ENCODE measurements at regions not wholly inside any gene's neighbourhood (a gene's known extent, or its start where the extent isn't known, plus 50 kb on each side); places are given as distances from the start of the nearest gene placed in this dataset.
"Not testable (repeated sequence)": the region's sequence is repeated elsewhere in the genome, so short reads cannot be mapped to it uniquely, and the experiment has no call there.

- H3K4me1 ChIP-seq (ENCODE audit: control insufficient read depth, insufficient read depth, low read depth, low read length); H2BK15ac ChIP-seq (ENCODE audit: low read depth, poor library complexity, severe bottlenecking); H3K18ac ChIP-seq (ENCODE audit: low read depth in 1 of 2, low read length in 2 of 2); H2AFZ ChIP-seq (ENCODE audit: low read depth, low read length); H3K79me1 ChIP-seq (replicated peaks; ENCODE audit: low read length, poor library complexity, severe bottlenecking); DNase-seq; H3K14ac ChIP-seq (ENCODE audit: low read length in 2 of 2); H3K23ac ChIP-seq (ENCODE audit: low read length in 2 of 2); H3K9ac ChIP-seq (ENCODE audit: low read length); H3K36me3 ChIP-seq (ENCODE audit: control insufficient read depth in 1 of 2, insufficient read depth in 2 of 2, low read depth in 1 of 2, low read length in 2 of 2); H4K8ac ChIP-seq (ENCODE audit: low read length); H3K4me3 ChIP-seq (ENCODE audit: insufficient read depth in 1 of 2, low read depth in 1 of 2, low read length in 2 of 2); H3K27ac ChIP-seq (ENCODE audit: low read length, poor library complexity, severe bottlenecking); H3K9me3 ChIP-seq (ENCODE audit: control insufficient read depth, low read length); H4K91ac ChIP-seq (ENCODE audit: low read length); H3K4me2 ChIP-seq (ENCODE audit: low read length, poor library complexity, severe bottlenecking); H2AK5ac ChIP-seq (ENCODE audit: low read length, severe bottlenecking); H2BK5ac ChIP-seq (ENCODE audit: low read depth, low read length, poor library complexity, severe bottlenecking); H3K27me3 ChIP-seq (ENCODE audit: control insufficient read depth in 1 of 2, insufficient read depth in 1 of 2, low read length in 2 of 2); H2BK120ac ChIP-seq (ENCODE audit: low read depth, low read length): not testable (repeated sequence)
- Histone ChIP-seq H2BK12ac (ENCODE audit: low read length in 2 of 2) (peak overlapping the region in 1 of 2 experiments; percentile 25), H3K4ac (ENCODE audit: low read depth in 1 of 2, low read length in 2 of 2) (peak overlapping the region in 1 of 2 experiments; percentile 26)
- 95% methylated on average over 3 of the region's 3 CpGs for WGBS
These were observed 132.9 kb downstream of the BOD1 start for GRCh38 chr5:173483599-173483998.

- H3K9ac ChIP-seq (ENCODE audit: low read length), result no peak overlapping the region
- no peaks in the 10 kb centered on the region for H3K36me3 ChIP-seq (ENCODE audit: control insufficient read depth in 1 of 2, insufficient read depth in 2 of 2, low read depth in 1 of 2, low read length in 2 of 2)
- no peak overlapping the region for H4K8ac ChIP-seq (ENCODE audit: low read length)
- whole genome bisulfite sequencing, result 70% methylated on average over 1 of the region's 4 CpGs
- H3K14ac ChIP-seq (ENCODE audit: low read length in 2 of 2), result no peak overlapping the region
- no peak overlapping the region for H2BK5ac ChIP-seq (ENCODE audit: low read depth, low read length, poor library complexity, severe bottlenecking)
- H3K4me1 ChIP-seq (ENCODE audit: control insufficient read depth, insufficient read depth, low read depth, low read length), result peaks cover 3% of the 10 kb centered on the region
- H3K4ac ChIP-seq (ENCODE audit: low read depth in 1 of 2, low read length in 2 of 2), result no peak overlapping the region
- no peak overlapping the region for H3K23ac ChIP-seq (ENCODE audit: low read length in 2 of 2)
- H3K9me3 ChIP-seq (ENCODE audit: control insufficient read depth, low read length), result no peaks in the 10 kb centered on the region
- no peak for DNase-seq
- no peak overlapping the region for H3K27ac ChIP-seq (ENCODE audit: low read length, poor library complexity, severe bottlenecking)
- no peak overlapping the region for H3K4me3 ChIP-seq (ENCODE audit: insufficient read depth in 1 of 2, low read depth in 1 of 2, low read length in 2 of 2)
- H4K91ac ChIP-seq (ENCODE audit: low read length), result no peak overlapping the region
- H2BK15ac ChIP-seq (ENCODE audit: low read depth, poor library complexity, severe bottlenecking), result no peak overlapping the region
- no peak overlapping the region for H3K4me2 ChIP-seq (ENCODE audit: low read length, poor library complexity, severe bottlenecking)
- no peak overlapping the region for H2AFZ ChIP-seq (ENCODE audit: low read depth, low read length)
- no peaks in the 10 kb centered on the region for H3K27me3 ChIP-seq (ENCODE audit: control insufficient read depth in 1 of 2, insufficient read depth in 1 of 2, low read length in 2 of 2)
- H2BK12ac ChIP-seq (ENCODE audit: low read length in 2 of 2), result no peak overlapping the region
- no peak overlapping the region for H2BK120ac ChIP-seq (ENCODE audit: low read depth, low read length)
- H2AK5ac ChIP-seq (ENCODE audit: low read length, severe bottlenecking), result no peak overlapping the region
- no peak overlapping the region for H3K18ac ChIP-seq (ENCODE audit: low read depth in 1 of 2, low read length in 2 of 2)
- no peaks in the 10 kb centered on the region for H3K79me1 ChIP-seq (replicated peaks; ENCODE audit: low read length, poor library complexity, severe bottlenecking)
These were observed 133.3 kb downstream of the BOD1 start for GRCh38 chr5:173483160-173483559.

GRCh38 chr5:173481821-173482220, 134.6 kb downstream of the BOD1 start:
- WGBS, result 80% methylated on average over 5 of the region's 5 CpGs
- Histone ChIP-seq H2BK15ac (ENCODE audit: low read depth, poor library complexity, severe bottlenecking) (no peak overlapping the region), H3K9ac (ENCODE audit: low read length) (no peak overlapping the region), H2BK120ac (ENCODE audit: low read depth, low read length) (no peak overlapping the region), H3K27me3 (ENCODE audit: control insufficient read depth in 1 of 2, insufficient read depth in 1 of 2, low read length in 2 of 2) (no peaks in the 10 kb centered on the region), H3K18ac (ENCODE audit: low read depth in 1 of 2, low read length in 2 of 2) (no peak overlapping the region), H3K79me1 (replicated peaks; ENCODE audit: low read length, poor library complexity, severe bottlenecking) (no peaks in the 10 kb centered on the region), H3K4ac (ENCODE audit: low read depth in 1 of 2, low read length in 2 of 2) (no peak overlapping the region), H2BK12ac (ENCODE audit: low read length in 2 of 2) (no peak overlapping the region), H3K4me2 (ENCODE audit: low read length, poor library complexity, severe bottlenecking) (no peak overlapping the region), H3K14ac (ENCODE audit: low read length in 2 of 2) (no peak overlapping the region), H2AFZ (ENCODE audit: low read depth, low read length) (no peak overlapping the region), H3K27ac (ENCODE audit: low read length, poor library complexity, severe bottlenecking) (no peak overlapping the region), H3K4me3 (ENCODE audit: insufficient read depth in 1 of 2, low read depth in 1 of 2, low read length in 2 of 2) (no peak overlapping the region), H3K36me3 (ENCODE audit: control insufficient read depth in 1 of 2, insufficient read depth in 2 of 2, low read depth in 1 of 2, low read length in 2 of 2) (no peaks in the 10 kb centered on the region), H2AK5ac (ENCODE audit: low read length, severe bottlenecking) (no peak overlapping the region), H3K23ac (ENCODE audit: low read length in 2 of 2) (no peak overlapping the region), H4K8ac (ENCODE audit: low read length) (no peak overlapping the region), H3K4me1 (ENCODE audit: control insufficient read depth, insufficient read depth, low read depth, low read length) (peaks cover 8% of the 10 kb centered on the region), H2BK5ac (ENCODE audit: low read depth, low read length, poor library complexity, severe bottlenecking) (no peak overlapping the region), H4K91ac (ENCODE audit: low read length) (no peak overlapping the region), H3K9me3 (ENCODE audit: control insufficient read depth, low read length) (no peaks in the 10 kb centered on the region)
- no peak for DNase-seq

GRCh38 chr5:173480896-173481295, 135.6 kb downstream of the BOD1 start:
- Histone ChIP-seq H3K23ac (ENCODE audit: low read length in 2 of 2) (no peak overlapping the region), H3K4ac (ENCODE audit: low read depth in 1 of 2, low read length in 2 of 2) (no peak overlapping the region), H3K18ac (ENCODE audit: low read depth in 1 of 2, low read length in 2 of 2) (no peak overlapping the region), H3K27ac (ENCODE audit: low read length, poor library complexity, severe bottlenecking) (no peak overlapping the region), H3K9me3 (ENCODE audit: control insufficient read depth, low read length) (no peaks in the 10 kb centered on the region), H3K4me3 (ENCODE audit: insufficient read depth in 1 of 2, low read depth in 1 of 2, low read length in 2 of 2) (no peak overlapping the region), H3K4me1 (ENCODE audit: control insufficient read depth, insufficient read depth, low read depth, low read length) (peaks cover 8% of the 10 kb centered on the region), H2BK5ac (ENCODE audit: low read depth, low read length, poor library complexity, severe bottlenecking) (no peak overlapping the region), H3K4me2 (ENCODE audit: low read length, poor library complexity, severe bottlenecking) (no peak overlapping the region), H4K91ac (ENCODE audit: low read length) (no peak overlapping the region), H2AFZ (ENCODE audit: low read depth, low read length) (no peak overlapping the region), H4K8ac (ENCODE audit: low read length) (no peak overlapping the region), H3K14ac (ENCODE audit: low read length in 2 of 2) (peak overlapping the region in 1 of 2 experiments; percentile 44), H3K79me1 (replicated peaks; ENCODE audit: low read length, poor library complexity, severe bottlenecking) (no peaks in the 10 kb centered on the region), H3K27me3 (ENCODE audit: control insufficient read depth in 1 of 2, insufficient read depth in 1 of 2, low read length in 2 of 2) (no peaks in the 10 kb centered on the region), H2AK5ac (ENCODE audit: low read length, severe bottlenecking) (no peak overlapping the region), H2BK12ac (ENCODE audit: low read length in 2 of 2) (peak overlapping the region in 1 of 2 experiments; percentile 75), H2BK15ac (ENCODE audit: low read depth, poor library complexity, severe bottlenecking) (no peak overlapping the region), H3K9ac (ENCODE audit: low read length) (no peak overlapping the region), H3K36me3 (ENCODE audit: control insufficient read depth in 1 of 2, insufficient read depth in 2 of 2, low read depth in 1 of 2, low read length in 2 of 2) (no peaks in the 10 kb centered on the region), H2BK120ac (ENCODE audit: low read depth, low read length) (no peak overlapping the region)
- no peak for DNase-seq
